ENCODE measurements at regions not wholly inside any gene's neighbourhood (a gene's known extent, or its start where the extent isn't known, plus 50 kb on each side); places are given as distances from the start of the nearest gene placed in this dataset.
"Not testable (repeated sequence)": the region's sequence is repeated elsewhere in the genome, so short reads cannot be mapped to it uniquely, and the experiment has no call there.

- DNase-seq: no peak
These were observed 187.6 kb downstream of the ETNK1 start for GRCh38 chr12:22812531-22812930.

DNA sequence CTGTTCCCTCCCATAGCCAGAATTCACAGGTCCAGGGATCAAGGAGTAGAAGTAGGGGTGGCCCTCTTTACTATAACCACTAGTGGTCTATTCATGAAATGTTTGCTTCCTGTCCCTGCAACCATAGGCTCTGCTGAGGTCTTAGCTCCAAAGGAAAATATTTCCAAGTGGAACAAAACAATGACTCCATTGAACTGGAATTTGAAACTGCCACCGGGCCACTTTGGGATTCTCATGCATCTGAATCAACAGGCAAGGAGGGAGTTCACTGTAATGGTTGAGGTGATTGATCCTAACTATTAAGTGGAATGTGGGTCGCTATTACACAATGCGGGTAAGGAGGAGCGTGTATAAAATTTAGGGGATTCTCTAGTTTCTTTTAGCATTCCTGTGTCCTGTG, 197.0 kb downstream of the ETNK1 start:
- DNase-seq: no peak

DNA sequence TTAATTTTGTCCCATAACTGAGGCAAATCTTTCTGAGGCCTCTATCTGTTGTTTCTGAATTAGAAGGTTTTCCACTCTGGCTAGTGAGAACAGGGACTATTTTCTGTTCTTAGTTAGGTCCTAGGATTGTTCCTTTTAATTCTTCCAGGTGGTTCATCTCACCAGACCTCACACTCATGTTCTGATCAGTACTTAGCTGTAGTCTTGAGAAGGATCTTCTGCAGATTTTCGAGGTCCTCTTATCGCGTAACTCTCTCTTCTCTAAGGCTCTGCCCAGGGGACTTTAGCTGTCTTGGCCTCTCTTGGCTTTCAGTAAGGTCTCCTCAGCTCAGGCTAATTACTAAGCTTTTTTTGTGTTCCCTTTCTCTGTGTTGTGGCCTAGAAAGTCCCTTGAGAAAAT, 201.1 kb downstream of the ETNK1 start:
- no peak for DNase-seq

- DNase-seq: not testable (repeated sequence)
These were observed 201.5 kb downstream of the ETNK1 start for GRCh38 chr12:22826446-22826981.

- DNase-seq: no peak
These were observed 203.1 kb downstream of the ETNK1 start for GRCh38 chr12:22828066-22828465.

DNA sequence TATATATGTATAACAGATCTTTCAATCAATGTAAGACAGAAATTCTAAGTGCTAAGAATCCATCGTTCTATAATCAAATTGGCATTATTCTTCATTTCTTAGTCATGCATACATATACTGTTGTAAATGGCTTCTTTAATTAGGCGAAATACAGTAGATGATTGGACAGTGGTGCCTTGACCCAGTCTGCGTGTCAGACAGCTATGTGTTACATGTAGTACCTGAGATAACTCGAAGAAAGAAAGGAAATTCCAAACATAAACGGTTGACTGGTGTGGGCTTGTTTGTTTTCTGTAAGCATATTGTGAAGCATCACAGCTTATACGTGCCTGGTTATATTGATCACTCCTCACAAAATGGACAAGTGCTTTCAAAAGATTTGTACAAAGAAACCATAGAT, 210.5 kb downstream of the ETNK1 start:
- no peak for DNase-seq

DNA sequence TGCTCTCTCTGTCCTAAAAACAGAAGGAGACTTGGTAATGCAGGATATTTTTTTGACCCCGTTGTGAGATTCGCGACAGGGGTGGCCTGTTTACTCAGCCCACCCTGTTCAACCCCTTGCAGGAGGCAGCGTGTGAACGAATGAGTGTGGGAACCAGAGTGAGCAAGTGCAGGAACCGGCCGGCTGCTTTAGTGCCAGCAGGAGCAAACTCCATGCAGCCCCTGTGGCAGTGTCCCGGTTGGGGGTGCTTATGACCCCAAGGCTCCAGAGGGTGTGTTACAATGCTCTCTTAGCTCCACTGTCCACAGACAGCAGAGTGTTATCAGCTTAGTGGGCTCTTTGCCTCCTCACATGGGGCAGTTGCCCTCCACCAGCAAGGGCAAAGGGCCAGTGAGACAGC, 225.2 kb downstream of the ETNK1 start:
- no peak for DNase-seq

DNA sequence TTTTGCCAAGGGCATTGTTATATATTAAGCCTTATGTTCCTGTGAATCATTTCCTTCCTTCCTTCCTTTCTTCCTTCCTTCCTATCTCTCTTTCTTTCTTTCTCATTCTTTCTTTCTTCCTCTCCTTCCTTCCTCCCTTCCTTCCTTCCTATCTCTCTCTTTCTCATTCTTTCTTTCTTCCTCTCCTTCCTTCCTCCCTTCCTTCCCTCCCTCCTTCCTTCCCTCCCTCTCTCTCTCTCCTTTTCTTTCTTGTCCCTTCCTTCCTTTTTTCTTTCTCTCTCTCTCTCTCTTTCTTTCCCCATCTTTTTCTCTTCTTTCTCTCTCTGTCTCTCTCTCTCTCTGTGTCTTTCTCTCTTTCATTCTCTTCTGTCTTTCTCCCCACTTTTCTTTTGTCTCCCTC, 226.6 kb downstream of the ETNK1 start:
- DNase-seq: no peak

DNA sequence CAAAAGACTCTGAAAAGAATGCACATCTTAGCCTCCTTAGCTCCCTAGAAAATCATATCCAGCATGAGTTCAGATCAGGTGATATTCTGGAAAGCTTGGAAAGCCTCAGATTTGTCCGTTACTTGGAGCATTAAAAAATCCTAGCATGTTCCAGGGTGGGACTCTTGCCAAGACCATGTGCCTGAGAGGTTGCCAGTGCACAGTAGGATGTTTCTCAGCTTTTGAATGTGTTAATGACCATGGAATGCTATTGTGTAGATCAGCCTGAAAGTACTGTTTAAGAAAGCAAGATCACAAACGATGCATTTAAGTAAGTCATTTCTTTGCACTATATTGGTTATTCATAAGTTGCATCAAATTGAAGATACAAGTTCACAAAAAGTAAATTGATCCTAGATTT, 230.5 kb downstream of the ETNK1 start:
- no peak for DNase-seq

DNA sequence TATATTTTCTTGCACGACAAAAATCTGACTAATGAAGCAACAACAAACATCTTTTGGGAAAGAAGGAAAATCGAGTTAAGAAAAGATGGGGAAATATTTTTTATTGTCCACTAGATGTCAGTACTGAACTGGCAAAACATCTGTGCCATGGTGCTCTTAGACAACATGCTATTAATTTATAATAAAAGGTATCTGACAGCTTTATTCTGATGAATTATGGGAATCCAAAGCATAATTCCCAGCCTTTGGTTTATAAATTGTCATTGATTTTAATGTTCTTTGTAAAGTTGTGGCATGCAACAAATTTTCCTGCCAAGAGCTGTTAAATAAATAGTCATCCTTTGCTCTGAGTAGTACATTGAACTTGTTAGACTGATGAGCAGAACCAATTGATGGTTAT, 231.2 kb downstream of the ETNK1 start:
- DNase-seq: no peak

DNA sequence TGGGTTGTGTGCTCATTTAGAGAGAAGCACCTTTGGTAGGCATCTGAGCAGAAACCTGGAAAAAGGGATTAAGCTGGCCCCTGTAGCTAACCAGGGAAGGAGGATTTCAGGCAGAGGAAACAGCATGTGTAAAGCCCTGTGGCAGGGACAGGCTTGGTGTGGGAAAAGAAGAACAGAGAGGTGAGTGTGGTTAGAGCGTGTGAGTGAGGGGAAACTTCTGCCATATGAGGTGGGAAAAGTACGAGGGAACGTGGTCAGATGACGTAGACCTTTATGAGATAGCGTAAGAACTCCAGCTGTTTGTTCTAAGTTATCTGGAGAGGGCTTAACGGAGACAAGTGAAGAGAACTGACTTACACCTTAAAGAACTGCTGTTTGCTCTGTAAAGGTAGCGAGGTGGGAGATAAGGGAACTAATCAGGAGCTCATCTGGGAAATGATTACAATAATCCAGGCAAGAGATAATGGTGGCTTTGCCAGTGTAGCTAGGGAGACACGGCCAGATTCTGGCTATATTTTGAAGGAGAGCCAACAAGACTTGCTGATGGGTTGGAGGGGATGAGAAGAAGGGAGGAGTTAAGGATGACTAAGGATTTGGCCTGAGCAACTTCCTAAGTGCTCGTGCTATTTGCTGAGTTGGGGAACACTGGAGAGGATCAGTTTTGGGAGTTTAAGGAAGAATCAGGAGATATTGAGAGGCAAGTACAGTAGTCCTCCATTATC, 234.0 kb downstream of the ETNK1 start:
- DNase-seq: no peak

DNA sequence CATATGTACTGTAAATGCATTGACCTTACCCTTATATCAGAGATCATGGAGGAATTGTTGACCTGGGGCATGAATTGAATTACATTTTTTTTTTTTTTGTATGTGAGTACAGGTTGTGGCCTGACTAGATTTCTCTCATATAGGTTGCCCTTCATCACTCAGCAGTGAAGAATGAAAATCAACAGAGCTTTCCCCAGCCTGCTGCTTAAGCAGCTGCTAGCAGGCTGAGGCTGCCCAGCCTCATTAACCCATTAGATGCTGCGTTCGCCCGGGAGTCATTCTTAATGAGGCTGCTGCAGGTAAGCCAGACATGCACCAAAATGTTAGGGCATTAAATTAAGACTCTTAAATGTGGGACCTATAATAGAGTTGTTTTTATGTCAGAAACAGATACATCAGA, 236.0 kb downstream of the ETNK1 start:
- no peak for DNase-seq

GRCh38 chr12:22865822-22866221, 240.9 kb downstream of the ETNK1 start:
- DNase-seq: no peak

- DNase-seq: no peak
These were observed 241.4 kb downstream of the ETNK1 start for GRCh38 chr12:22866406-22866805.

DNA sequence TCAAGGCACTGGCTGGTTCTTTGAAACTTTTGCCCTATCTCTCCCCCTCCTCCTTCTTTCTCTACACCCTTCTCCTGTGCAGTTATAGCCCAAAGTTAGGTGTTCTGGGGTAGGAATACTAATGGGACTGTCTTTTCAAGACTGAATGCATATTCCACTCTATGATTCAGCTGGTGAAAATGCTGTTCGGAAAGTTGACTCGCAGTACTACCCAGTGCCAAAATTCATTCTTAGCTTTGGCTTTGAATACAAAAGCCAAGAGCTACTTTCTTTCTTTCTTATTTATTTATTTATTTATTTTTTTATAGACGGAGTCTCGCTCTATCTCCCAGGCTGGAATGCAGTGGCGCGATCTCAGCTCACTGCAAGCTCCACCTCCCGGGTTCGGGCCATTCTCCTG, 249.2 kb downstream of the ETNK1 start:
- DNase-seq: no peak

DNA sequence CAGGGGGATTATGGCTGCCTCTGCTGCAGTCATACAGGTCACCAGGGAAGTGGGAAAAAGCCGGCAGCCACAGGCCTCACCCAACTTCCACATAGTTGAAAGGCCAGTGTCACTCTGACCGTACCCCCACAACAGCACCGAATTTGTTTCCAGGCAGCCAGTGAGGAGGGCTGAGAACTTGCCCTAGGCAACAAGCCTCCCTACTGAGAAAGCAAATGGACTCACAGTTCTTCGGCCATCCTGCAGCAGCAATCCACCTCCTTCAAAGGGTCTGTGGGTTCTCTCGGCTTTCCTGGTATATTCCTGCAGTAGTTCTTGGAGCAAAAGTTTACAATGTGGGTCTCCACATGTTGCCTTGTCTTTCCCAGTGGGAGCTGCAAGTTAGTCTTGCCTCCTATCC, 251.3 kb downstream of the ETNK1 start:
- DNase-seq: no peak

- DNase-seq: no peak
These were observed 254.2 kb downstream of the ETNK1 start for GRCh38 chr12:22879203-22879602.

DNA sequence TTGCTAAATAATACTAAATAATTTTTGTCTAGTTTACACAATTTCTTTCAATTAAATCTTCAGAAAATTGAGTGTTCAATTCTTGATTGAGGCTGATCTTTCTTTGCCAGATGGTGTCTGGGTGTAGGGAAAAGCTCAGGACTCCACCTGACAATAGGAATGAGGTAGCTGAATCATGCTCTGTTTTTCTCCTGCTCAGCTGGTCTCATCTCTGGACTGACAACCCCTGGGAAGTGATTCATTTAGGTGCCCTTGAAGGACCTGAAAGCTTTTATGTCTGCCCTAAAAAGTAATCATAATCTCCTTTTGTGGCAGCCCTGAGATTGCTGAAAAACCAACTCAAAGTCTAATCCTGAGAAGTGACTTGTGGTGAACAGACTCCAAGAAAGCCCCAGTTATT, 255.4 kb downstream of the ETNK1 start:
- DNase-seq: no peak

- DNase-seq: no peak
These were observed 255.8 kb downstream of the ETNK1 start for GRCh38 chr12:22880807-22881206.

DNA sequence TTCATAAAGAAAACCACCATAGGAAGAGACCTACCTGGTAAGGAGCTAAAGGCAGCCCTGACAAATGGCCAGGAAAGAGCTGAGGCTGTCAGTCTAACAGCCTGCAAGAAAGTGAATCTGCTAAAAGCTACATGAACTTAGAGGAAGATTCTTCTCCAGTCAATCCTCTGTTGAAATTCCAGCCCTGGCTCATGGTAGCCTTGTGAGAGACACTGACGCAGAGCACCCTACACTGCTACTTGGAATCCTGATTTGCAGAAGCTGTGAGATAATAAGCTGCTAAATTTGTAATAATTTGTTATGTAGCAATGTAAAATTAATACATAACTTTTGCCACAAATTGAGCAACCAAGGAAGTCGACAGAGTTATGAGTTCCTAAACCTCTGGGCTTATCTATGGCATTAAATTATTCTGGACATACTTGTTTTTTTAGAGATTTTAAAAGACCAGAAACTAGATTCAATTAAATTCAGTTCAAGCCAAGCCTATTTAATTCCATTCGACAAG, 257.0 kb downstream of the ETNK1 start:
- no peak for DNase-seq

- no peak for DNase-seq
These were observed 257.6 kb downstream of the ETNK1 start for GRCh38 chr12:22882559-22882958.

- DNase-seq: no peak
These were observed 268.9 kb downstream of the ETNK1 start for GRCh38 chr12:22893878-22894277.

DNA sequence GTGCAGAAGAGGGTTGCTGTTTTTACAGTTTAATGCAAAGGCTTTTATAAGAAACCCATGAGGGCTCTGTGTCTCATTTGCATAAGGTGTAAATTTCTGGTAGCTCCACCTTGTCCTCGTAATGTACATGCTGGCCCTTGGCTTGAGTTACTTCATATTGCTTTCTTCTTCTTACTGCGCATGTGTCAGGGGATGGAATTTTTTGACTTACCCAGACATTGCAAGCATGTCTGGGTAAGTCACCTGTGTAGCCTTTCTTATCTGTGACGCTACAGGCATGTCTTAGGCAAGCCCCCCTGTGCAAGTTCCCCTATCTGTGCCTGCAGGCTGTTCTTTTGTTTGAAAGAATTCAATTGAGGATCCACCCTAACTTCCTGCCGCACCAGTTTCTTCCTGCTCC, 274.2 kb downstream of the ETNK1 start:
- no peak for DNase-seq

GRCh38 chr12:22900401-22900800, 275.4 kb downstream of the ETNK1 start:
- no peak for DNase-seq

DNA sequence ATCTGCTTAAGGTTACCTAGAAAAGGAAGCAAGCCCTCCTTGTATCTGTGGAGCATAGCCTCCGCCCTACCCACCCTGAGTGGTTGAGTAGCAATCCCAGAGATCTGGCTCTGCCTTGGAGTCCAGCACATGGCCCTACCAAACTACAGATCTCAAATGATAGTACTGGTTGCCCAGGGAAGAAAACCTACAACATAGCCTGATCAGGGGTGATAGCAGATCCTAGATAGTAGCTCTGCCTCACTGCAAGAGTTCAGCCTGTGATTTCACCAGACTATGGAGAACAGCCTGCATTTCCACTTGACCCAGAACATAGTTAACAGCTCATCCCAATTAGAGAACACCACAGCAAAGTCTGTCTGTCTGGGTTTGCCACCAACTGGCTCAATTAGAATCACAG, 279.5 kb downstream of the ETNK1 start:
- DNase-seq: no peak

All from C1 segment of cervical spinal cord (tissue), 14 donors.